ENCODE measurements at regions not wholly inside any gene's neighbourhood (a gene's known extent, or its start where the extent isn't known, plus 50 kb on each side); places are given as distances from the start of the nearest gene placed in this dataset.

- intact Hi-C loops (cut with micrococcal nuclease), result no loop called here
These were observed 71.9 kb downstream of the OAT start for GRCh38 chr10:124346831-124347230.

- intact Hi-C loops (cut with micrococcal nuclease), result no loop called here
These were observed 73.2 kb downstream of the OAT start for GRCh38 chr10:124345521-124345920.

DNA sequence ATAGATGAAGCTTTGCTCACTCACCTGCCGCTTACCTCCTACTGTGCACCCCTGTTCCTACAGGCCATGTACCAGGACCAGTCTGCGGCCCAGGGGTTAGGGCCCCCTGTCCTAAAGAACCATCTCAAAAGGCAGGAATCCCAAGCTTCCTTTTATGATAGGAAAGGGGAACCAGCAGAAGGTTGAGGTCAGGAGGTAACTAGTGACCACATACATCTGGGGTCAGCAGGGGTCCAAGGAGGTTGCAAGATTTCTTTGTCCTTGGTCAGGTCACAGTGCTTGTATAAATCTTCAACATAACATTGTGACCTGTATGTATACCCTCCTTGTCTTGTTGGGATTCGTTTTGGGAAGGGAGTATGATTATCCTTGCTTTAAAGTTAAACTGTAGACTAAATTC lies 73.8 kb downstream of the OAT start:
- intact Hi-C loops (cut with micrococcal nuclease), result no loop called here

DNA sequence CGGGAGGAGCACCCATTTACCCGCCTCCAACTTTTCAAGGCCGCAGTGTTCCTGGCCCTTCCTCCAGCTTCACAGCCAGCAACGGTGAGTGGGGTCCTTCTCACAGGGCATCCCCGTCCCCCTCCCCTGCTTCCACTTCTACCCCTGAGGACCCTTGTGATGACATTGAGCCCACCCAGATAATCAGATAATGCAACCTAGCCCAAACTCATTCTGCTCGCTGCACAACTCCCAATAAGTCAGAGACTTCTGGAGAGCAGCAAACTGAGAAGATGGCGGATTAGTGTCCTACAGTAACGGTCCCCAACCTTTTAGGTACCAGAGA lies 74.5 kb downstream of the OAT start:
- intact Hi-C loops (cut with micrococcal nuclease), result no loop called here

- intact Hi-C loops (cut with micrococcal nuclease), result no loop called here
These were observed 75.1 kb downstream of the OAT start for GRCh38 chr10:124343351-124344265.

DNA sequence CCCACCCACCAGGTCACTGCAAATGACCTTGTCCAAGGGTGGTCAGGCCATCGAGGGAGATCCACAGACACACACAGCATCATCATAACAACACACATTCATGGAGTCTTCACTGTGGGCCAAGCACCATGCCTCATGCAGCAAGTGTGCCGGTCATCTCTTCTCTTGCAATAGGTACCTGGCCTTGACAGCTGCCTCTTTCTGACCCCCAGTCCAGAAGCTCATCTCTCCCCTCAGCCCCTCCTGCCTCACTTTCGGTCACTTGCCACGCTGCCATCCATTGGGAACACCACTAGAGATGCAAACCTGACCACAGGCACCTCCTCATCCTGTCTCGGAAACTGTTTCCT lies 75.9 kb downstream of the OAT start:
- intact Hi-C loops (cut with micrococcal nuclease), result no loop called here

GRCh38 chr10:124342136-124342820 lies 76.4 kb downstream of the OAT start:
- intact Hi-C loops (cut with micrococcal nuclease), result no loop called here

DNA sequence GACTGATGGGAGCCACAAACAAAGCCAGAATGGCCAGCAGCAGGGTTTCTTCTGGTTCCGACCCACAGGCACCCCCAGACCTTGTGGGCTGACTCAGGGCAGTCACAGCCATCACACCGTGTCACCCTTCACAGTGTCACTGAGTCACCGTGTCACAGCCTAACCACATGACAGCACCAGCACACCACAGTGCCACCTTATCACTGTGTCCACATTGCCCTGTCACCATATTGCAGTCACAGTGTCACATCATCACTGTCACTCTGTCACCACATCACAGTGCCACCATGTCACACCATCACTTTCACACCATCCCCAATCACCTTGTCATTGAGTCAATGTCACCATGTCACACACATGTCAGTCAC lies 77.0 kb downstream of the OAT start:
- intact Hi-C loops (cut with micrococcal nuclease), result no loop called here

GRCh38 chr10:124340033-124340760 lies 78.5 kb downstream of the OAT start:
- intact Hi-C loops (cut with micrococcal nuclease), result no loop called here

DNA sequence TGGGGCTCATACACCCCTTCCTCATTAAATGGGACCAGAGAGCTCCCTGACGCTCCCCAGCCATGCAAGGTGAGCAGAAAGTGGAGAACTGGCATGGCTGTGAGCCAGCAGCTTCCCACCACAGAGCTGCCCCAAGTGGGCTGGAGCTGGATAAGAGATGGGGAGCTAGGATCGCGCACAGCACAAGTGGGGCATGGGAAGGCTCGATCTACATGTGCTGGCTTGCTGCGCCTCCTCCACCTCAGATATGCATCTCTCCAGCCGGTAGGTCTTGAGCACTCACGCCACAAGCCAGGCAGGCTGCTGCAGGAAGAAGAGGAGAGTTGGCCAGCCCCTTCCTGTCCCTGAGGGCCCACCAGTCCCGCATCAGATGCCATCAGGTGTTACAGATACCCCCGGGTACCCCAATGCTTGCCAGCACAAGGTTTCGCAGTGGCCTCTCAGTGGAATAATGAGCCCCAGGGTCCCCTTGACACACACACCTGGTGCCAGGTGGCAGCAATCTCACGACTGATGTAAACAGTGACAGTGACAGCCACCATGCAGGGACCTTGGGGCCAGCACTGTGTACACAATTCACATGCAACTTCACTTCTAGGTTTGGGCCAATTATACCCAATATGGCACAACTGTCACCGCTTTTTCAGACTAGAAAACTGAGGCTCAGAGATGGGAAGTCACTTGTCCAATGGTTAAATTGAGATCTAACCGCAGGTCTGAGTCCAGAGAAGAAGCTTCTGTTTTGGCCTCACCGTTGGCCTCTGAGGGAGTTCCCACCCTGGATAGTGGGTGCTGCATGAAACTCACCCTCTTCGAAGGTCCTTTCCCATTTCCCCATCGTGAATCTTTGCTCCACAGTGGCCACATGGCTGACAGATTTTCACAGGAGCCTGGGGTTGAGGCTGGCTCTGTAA lies 79.3 kb downstream of the OAT start:
- intact Hi-C loops (cut with micrococcal nuclease), result no loop called here

- intact Hi-C loops (cut with micrococcal nuclease), result no loop called here
These were observed 80.3 kb downstream of the OAT start for GRCh38 chr10:124338276-124338925.

DNA sequence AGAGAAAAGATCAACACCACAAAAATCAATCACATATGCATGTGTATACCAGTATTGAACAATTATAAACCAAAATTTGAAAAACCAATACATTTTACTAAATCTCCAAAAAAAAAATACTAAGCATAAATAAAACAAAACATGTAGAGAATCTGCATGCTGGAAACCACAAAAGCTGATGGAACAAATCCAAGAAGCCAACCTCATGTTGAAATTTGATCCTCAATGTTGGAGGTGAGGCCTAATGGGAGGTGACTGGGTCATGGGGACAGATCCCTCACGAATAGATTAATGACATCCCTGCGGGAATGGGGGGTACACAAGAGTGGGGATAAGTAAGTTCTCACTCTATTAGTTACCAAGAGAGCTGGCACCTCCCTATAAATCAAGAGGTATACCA lies 82.5 kb downstream of the OAT start:
- intact Hi-C loops (cut with micrococcal nuclease), result no loop called here

- intact Hi-C loops (cut with micrococcal nuclease), result no loop called here
These were observed 84.8 kb downstream of the OAT start for GRCh38 chr10:124333931-124334330.

DNA sequence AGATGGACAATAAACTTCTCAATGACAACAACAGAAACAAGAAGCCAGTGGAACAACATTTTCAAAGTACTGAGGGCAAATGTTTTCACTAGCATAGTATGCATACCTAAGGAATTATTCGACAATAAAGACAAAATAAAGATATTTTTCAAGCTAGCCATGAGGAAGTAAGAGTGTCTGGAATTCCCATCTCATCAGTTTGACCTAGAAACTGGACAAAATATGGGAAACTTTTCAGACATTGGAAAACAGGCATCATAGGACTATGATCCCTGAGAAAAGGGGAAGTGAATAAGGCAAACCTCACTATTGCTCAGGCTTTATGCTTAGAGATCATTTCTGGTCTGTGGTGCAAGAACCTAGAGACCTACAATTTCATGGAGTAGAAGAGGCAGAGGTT lies 86.3 kb downstream of the OAT start:
- intact Hi-C loops (cut with micrococcal nuclease), result no loop called here

DNA sequence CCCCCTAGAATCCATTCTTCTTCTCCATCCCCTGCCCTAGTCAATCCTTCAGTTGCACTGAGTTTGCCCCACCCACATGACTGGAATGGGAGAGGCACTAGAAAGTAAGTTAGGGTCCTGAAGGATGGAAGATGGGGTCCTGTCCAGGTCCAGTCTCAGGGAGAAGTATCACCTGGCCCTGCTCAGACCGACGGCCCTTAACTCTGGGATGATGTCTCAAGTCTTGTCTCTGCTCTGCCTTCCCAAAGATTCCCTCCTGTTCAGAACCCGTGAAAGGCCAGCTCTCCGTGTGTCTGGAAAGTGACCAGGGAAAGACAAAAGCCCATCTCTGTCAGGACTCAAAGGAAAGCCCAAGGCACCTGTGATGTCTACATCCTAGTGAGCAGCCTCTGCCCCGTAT lies 88.8 kb downstream of the OAT start:
- intact Hi-C loops (cut with micrococcal nuclease), result no loop called here

GRCh38 chr10:124329362-124329761 lies 89.4 kb downstream of the OAT start:
- intact Hi-C loops (cut with micrococcal nuclease), result no loop called here

GRCh38 chr10:124328477-124329220 lies 90.1 kb downstream of the OAT start:
- intact Hi-C loops (cut with micrococcal nuclease), result no loop called here

- intact Hi-C loops (cut with micrococcal nuclease), result no loop called here
These were observed 92.6 kb downstream of the OAT start for GRCh38 chr10:124325998-124326636.

GRCh38 chr10:124325633-124325914 lies 93.1 kb downstream of the OAT start:
- intact Hi-C loops (cut with micrococcal nuclease), result no loop called here

Data from T-helper 1 cell treated with Interleukin-12 subunit alpha and Interleukin-12 subunit beta and Interleukin-4 antibody, amounts not matched to agents 30 ng/mL and 1 ng/mL, for 36 hours (primary cell).